GM21528 (cell line): ENCODE measurements at regions not wholly inside any gene's neighbourhood (a gene's known extent, or its start where the extent isn't known, plus 50 kb on each side); places are given as distances from the start of the nearest gene placed in this dataset.

Source experiments
- ATAC-seq: cut with Tn5 transposase; IDR thresholded peaks from one replicate; pipeline ENCODE4 v1.9.1; 2021; ENCODE audit warnings: mild to moderate bottlenecking, moderate library complexity; ENCODE audit not compliant: unreplicated experiment, low FRiP score

DNA sequence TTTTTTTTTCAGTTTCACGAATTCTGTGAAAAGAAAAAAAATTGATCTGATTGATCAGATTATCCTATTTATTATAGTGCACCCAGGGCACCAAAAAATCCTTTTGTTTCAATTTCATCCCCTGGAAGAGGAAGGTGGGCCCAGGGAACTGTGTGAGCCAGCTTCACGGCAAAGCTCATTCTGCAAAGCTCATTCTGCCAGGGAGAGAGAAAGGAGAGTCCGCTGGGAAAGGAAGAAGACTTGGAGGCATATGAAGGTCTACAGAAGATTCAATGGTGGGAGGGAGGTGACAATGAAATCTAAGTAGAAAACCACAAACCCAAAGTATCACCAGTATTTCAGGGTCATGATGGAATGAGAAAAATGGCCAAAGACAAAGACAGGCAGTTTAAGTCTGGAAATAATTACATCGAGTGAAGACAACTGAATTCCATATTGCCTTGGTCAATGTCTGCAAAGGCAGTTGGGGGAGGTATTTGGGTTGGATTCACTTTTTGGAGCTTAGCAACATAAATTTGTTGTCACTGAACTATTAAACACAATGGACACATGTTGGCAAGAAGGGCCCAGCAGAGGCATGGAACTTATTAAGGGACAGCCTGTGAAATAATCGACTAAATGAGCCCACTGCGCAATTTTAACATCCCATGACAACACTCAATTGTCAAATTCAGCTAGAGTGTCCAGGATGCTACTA is 587.8 kb upstream of the MKI67 start:
- no peak for ATAC-seq

DNA sequence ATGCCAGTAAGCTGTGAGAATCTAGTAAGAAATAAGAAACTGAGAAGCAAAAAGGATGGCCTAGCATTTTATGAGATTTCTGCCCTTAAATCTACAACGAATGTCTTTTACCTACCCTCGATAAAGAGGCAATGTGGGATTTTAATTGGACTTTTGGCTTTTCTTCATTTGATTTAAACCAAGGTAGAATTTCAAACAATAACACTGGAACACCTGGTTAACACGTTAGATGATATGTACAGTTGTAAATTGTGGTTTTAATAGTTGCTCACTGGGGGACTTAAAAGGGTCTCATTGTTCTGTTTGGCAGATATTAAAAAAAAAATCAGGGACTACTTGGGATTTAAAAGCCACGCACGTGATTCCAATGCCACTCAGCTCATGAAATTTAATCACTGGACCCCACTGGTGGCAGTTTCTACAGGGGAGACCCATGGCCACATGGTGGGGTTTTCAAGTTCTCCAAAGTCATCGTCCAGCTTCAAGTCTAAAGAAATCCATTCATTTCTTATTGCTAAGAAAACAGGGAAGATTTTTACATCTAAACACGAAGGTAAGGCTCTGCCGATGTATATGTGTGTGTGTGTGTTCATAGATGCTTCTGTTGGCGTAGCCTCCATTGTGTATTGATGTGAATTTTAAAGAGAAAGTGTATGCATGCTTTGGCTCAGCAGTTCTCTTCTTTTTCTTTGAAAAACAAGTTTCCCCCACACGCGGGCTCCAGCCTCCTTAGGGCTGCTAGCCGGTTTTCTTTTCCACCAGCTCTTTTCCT is 588.6 kb upstream of the MKI67 start:
- ATAC-seq = no peak

DNA sequence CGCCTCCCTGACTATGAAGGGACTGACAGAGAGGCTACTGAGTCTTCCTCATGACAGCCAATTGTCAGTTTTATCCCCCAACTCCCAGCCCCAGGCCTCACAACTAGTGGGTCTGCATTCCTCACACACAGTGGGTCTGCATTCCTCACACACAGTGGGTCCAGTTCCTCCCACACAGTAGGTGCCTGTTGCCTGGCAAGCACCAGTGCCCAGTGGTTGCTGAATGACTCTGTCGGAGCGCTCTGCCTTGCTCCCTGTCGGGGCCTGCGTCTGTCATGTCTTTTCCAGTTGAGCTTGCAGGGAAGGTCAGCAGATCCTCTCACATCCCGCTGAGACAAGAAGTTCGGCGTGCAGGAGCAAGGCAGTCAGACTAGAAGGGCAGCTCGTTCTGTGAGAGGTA is 590.0 kb upstream of the MKI67 start:
- ATAC-seq = no peak

DNA sequence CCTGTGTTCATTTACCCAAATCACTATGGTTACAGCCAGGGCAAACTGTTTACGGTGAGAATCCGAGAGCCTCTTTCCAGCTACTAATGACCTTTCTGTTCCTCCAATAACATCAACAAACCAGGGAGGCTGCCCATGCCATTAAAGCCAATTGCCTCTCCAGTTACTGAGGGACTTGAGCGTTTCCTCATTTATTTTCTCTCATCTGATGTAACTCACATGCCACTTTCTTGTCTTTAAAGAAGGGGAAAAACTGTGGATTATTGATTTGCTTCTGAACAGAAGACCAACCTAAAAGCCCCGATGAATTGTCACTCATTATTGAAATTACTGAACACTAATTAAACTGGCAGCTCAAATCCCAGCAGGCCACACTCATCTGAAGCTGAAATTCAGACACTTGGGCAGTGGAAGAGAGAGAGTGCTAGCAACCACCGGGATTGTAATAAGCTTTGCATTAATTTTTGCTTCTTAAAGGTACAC is 595.8 kb upstream of the MKI67 start:
- ATAC-seq = no peak

DNA sequence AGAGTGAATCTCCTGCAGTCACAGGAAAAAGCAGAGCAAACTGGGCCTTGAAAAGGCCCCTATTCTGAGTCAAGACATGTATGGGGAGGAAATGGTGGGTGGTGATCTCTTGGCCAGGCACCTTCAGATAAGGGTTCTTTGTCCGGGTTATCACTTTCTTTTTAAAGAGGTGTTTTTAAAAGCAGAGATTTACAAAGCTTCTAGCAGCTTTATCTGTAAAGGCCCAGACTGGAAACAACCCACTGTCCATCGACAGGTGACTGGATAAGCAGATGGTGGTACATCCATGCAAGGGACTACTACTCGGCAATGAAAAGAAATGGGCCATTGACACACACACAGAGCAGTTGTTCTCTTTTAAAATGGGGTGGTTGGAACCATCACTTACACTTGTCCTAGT is 596.7 kb upstream of the MKI67 start:
- no peak for ATAC-seq

DNA sequence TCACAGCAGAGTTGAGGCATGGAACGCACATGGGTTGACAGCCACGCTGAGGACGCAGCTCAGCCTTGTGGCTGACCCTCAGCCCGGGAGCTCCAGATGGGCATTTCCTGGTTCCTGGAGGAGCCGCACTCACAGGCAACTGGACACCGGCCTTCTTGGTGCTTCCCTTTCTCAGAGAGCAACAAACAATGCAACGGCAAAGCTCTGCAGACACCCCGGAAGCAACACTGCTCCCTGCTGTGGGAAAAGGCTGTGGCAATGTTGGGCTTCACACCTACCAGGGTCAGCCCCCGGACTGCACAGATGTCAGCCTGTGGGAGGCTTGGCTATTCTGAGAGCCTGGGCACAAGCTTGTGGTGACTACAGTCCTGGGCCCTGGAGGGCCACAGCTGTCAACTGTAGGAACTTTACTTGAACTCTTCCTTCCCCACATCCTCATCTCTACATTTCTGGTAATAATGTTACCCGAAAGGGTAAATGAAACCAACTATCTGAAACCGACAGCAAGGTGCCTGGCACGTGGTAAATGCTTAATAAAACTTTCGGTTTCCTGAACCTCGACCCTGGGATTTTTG is 597.5 kb upstream of the MKI67 start:
- no peak for ATAC-seq

GRCh38 chr10:128725531-128725930 is 599.3 kb upstream of the MKI67 start:
- ATAC-seq = no peak

DNA sequence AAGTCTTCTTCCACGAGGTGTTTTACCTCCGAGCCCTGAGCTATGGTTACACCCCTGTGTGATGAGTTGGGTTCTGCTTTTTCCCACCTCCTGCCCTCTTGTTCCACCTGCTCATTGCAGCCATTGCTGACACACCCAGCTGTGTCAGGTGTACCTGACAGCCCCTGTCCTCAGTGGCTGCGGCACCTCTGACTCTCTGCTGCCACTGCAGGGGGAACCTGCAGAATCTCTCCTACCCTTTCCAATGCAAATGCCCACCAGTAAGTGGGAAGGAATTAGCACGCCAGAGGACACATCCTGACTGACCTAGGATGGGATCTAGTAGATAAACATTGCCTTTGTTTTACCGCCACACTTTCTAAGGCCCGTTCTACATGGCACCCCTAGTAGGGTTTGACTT is 600.9 kb upstream of the MKI67 start:
- ATAC-seq = no peak

DNA sequence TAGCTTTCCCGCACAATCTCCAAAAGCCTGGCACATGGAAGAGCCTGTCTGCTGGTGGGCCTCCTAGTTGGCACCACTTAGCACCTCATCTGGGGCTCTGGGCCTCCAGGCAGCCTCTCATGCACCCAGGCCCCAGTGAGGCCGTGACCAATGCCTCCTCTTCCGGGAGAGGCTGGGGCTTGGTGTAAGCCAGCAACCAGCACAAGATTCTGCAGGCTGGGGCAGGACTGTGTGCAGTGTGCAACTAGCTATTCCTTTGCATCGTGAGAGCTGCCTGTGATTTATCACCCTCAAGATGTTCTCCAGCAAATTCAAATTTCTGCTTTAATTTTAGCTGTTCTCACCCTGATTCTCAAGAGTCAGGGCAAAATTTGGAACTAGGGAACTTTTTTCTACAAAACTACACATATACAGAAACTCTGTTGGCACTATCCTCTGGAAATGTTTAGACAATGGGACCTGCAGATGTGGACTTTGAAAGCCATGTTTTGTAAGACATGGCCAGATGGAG is 603.7 kb upstream of the MKI67 start:
- no peak for ATAC-seq

DNA sequence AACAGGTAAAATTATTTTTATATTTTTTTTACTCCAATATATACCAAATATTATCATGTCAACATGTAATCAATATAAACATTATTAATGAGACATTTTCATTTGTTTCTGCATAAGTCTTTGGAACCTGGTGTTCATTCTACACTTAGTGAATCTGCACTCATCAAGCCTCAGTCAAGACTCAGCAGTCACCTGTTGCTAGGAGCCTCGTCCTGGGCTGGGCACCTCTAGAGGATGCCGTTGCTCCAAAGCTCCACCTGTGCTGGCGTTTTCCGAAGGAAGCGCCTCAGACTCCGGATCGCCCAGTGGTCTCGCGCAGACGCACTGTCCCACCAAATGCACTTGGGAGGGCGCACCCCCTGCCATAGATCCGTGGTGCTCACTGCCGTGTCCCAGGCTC is 604.7 kb upstream of the MKI67 start:
- ATAC-seq = no peak

GRCh38 chr10:128734161-128734560 is 607.9 kb upstream of the MKI67 start:
- no peak for ATAC-seq

DNA sequence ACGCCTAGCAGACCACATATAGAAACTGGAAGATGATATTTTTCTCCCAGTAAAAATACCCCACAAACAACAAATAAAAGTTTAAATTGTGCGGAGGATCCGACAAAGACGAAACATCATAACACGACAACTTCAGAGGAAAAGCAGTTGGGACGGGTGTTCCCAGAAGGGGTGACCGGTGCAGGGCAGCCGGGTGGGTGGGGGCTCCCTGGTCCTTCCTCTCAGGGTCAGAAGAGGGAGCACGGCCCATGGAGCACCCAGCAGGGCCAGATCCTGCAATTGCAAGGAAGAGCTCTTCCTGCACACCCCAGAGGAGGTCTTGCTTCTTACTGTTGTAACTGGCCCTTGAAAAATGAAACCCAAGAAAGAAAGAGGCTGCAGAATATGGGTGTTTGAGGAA is 608.5 kb upstream of the MKI67 start:
- no peak for ATAC-seq

GRCh38 chr10:128735996-128736395 is 609.8 kb upstream of the MKI67 start:
- ATAC-seq = no peak

DNA sequence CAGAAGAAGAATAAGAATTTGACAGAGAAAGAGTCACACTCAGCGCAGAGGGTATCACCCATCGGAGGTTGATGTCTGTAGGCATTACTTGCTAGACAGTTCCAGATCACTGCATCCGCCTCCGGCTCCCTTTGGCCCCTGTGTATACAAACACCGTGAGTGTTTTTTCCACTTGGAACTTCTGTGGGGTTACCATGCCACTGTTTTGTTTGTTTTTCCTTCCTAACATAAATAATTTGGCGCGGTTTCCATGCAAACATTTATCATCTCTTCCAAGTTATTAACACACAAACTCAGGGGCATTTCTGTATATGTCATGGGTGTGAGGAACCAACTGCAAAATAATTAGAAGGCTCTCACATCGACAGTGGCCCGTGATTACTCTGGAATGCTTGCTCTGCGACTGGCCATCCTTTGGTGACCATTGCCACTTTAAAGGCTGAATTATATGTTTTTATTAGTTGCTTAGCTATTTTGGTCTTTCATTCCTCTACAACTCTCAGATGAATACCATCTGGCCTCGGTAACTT is 612.2 kb upstream of the MKI67 start:
- ATAC-seq = no peak

DNA sequence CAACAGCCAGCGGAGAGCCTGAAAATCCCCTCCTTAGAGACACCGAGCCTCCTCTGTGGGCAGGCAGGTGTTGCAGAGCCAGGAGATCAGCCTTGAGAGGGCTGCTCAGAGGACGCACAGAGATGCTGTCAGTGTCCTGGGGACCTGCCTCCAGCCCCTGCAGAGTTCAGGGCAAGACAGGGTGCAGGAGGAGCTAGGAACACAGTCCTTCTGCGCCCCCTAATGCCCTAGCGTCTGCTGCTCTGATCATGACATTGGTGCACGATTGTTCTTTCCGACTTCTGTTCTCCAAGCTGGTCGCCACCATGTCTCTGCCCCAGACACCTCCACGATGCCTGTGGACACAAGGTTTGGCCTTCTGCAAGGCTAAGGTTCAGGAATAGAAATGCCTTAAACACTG is 613.7 kb upstream of the MKI67 start:
- ATAC-seq = no peak

DNA sequence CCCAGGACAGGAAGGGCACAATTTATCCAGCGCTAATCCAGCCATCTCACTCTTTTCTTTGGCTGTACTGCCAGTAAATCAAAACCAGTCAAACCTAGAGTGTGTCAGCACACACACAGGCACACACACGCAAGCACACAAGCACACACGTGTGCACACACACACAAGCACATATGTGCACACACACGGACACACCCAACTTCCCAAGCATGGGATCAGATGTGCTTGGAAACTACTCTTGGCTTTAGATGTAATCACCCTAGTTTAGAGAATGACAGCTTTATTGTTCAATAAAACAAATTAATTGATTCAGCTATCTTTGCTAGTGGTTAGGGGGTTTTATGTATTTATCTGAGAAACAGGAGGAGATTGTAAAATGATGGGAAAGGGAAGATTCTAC is 615.0 kb upstream of the MKI67 start:
- ATAC-seq = no peak

- no peak for ATAC-seq
Observed at GRCh38 chr10:128741680-128742079, 615.5 kb upstream of the MKI67 start.

- ATAC-seq = no peak
Observed at GRCh38 chr10:128744092-128744491, 617.9 kb upstream of the MKI67 start.

GRCh38 chr10:128744811-128745305 is 618.6 kb upstream of the MKI67 start:
- ATAC-seq = no peak

DNA sequence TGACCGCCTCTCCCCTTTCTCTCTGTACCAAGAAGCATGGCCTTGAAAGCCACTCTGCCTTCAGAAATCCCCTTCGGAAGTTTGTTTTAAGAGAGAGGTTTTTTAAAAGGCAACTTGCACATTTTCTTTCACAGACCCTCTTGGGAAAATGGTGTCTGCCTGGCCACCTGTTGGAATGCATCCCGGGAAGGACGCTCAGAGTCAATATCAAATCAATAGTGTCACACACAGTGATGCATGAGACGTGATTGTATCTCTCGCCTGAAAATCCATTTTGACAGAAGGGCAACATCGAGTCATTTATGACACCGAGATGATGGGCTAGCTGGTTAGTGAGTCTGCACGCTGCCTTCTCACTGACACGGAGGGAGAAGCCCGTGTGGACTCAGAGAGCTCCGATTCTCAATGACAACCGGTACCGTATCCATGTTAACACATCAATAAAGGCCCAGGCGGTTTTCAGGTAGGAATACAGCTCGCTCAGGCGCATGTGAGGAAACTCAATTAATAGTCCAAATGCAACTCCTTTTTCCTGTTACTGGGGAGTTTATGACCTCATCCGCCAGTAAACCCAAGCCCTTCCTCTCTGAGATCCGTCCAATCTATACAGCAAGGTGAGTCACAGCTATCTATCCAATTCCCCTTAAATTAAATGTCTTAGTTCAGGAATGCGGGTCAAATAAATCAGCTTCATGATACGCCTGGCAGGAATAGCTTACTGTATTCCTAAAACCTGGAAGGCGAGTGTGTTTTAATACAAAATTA is 621.5 kb upstream of the MKI67 start:
- no peak for ATAC-seq
